HepG2 (cell line): ENCODE measurements at regions not wholly inside any gene's neighbourhood (a gene's known extent, or its start where the extent isn't known, plus 50 kb on each side); places are given as distances from the start of the nearest gene placed in this dataset.

Experiments used
- ATAC-seq: fragments of 200-7000 bp; cut with Tn5 transposase; 3 replicates; pipeline ENCODE4 v1.9.1; 2020; ENCODE audit warnings: mild to moderate bottlenecking, moderate library complexity
- BruUV-seq: library from RNA; stranded (reverse); fragments of 400-500 nt; replicated peaks from 2 replicates; lab custom pipeline; 2021; lab: Mats Ljungman, UMichigan
- CTCF ChIA-PET: fragments of 300-600 bp; formaldehyde crosslinking; extraction: SDS; loops from one replicate; lab custom pipeline; 2021; ENCODE audit warnings: low total read pairs, inconsistent platforms, low intra/inter-chr PET ratio; lab: Yijun Ruan, JAX
- POLR2A ChIA-PET: fragments of 350-600 bp; sonication (Branson Sonifier 250); formaldehyde crosslinking; loops from one replicate; lab custom pipeline; 2020; ENCODE audit warnings: antibody characterized with exemption, inconsistent platforms; lab: Yijun Ruan, JAX
- DNase-seq: peaks from one replicate; pipeline ENCODE4 v3.0.0-alpha.2; 2015; ENCODE audit warnings: low spot score
- FAIRE-seq: peaks from 3 replicates; lab custom pipeline; 2011; peaks lifted over from hg19 to GRCh38; lab: Jason Lieb, UNC
- H2AFZ ChIP-seq: one replicate; pipeline ENCODE4 v1.6.1; 2011; ENCODE audit warnings: low read length, inconsistent platforms
- H3K27ac ChIP-seq: fragments of 300-600 bp; 3 replicates; pipeline ENCODE4 v1.8.0; 2011; ENCODE audit warnings: mixed run types, mild to moderate bottlenecking, mixed read lengths, low read length, inconsistent platforms; ENCODE audit not compliant: insufficient read depth; ENCODE audit errors: extremely low read length
- H3K27me3 ChIP-seq, 2 experiments: fragments of 200-600 bp in 1 of 2; 2 replicates in 1 of 2; 3 replicates in 1 of 2; pipeline versions ENCODE4 v1.6.0 to v1.8.0; 2011; ENCODE audit warnings: low read length in 2 of 2, mild to moderate bottlenecking in 2 of 2, moderate library complexity in 2 of 2, inconsistent platforms in 1 of 2; ENCODE audit not compliant: insufficient read depth in 2 of 2, control insufficient read depth in 1 of 2
- H3K36me3 ChIP-seq, 2 experiments: fragments of 200-600 bp in 1 of 2; replicated peaks in 1 of 2; 2 replicates in 1 of 2; 3 replicates in 1 of 2; pipeline versions ENCODE4 v1.5.1 to v1.8.0; 2011; ENCODE audit warnings: low read length in 2 of 2, inconsistent platforms in 1 of 2; ENCODE audit not compliant: insufficient read depth in 2 of 2, control insufficient read depth in 1 of 2
- H3K4me1 ChIP-seq: 2 replicates; pipeline ENCODE4 v1.5.1; 2012; ENCODE audit warnings: low read length, inconsistent platforms; ENCODE audit not compliant: insufficient read depth
- H3K4me2 ChIP-seq: 2 replicates; pipeline ENCODE4 v1.6.0; 2011; ENCODE audit warnings: low read depth, low read length, inconsistent platforms
- H3K4me3 ChIP-seq, 3 experiments: fragments of 200-600 bp in 1 of 3; sonication (generic), shearing (Covaris generic) in 1 of 3; replicated peaks in 1 of 3; 2 replicates each; pipeline ENCODE4 v1.5.1; 2011 to 2016; ENCODE audit warnings: low read length in 3 of 3, inconsistent platforms in 2 of 3, low read depth in 2 of 3, mild to moderate bottlenecking in 2 of 3, control low read depth in 1 of 3, mixed read lengths in 1 of 3; ENCODE audit not compliant: insufficient read depth in 1 of 3
- H3K79me2 ChIP-seq: one replicate; pipeline ENCODE4 v1.6.1; 2011; ENCODE audit warnings: low read length, inconsistent platforms; ENCODE audit not compliant: insufficient read depth
- H3K9ac ChIP-seq: 2 replicates; pipeline ENCODE4 v1.6.0; 2011; ENCODE audit warnings: mild to moderate bottlenecking, low read depth, low read length, inconsistent platforms; ENCODE audit not compliant: insufficient read depth
- H3K9me3 ChIP-seq: 2 replicates; pipeline ENCODE4 v1.5.1; 2012; ENCODE audit warnings: mild to moderate bottlenecking, low read length
- H4K20me1 ChIP-seq: 2 replicates; pipeline ENCODE4 v1.6.0; 2011; ENCODE audit warnings: inconsistent platforms, mild to moderate bottlenecking, low read length, moderate library complexity; ENCODE audit not compliant: insufficient read depth
- ESRRA ChIP-seq: sonication (generic); formaldehyde crosslinking; IDR thresholded peaks from 2 replicates; pipeline ENCODE4 v1.5.1; 2020; ENCODE audit warnings: mild to moderate bottlenecking, low read depth, missing genetic modification reagents
- GZF1 ChIP-seq: sonication (generic); formaldehyde crosslinking; IDR thresholded peaks from 2 replicates; pipeline ENCODE4 v1.5.1; 2020; ENCODE audit warnings: mild to moderate bottlenecking, missing genetic modification reagents
- SRF ChIP-seq: IDR thresholded peaks from 2 replicates; pipeline ENCODE4 v1.6.1; 2011; ENCODE audit warnings: mild to moderate bottlenecking, low read depth, low read length, moderate library complexity
- ZNF256 ChIP-seq: sonication (generic); formaldehyde crosslinking; conservative IDR thresholded peaks from 2 replicates; pipeline ENCODE4 v1.4.0; 2020; ENCODE audit warnings: missing genetic modification reagents
- ZNF879 ChIP-seq: sonication (generic); formaldehyde crosslinking; IDR thresholded peaks from 2 replicates; pipeline ENCODE4 v1.8.1; 2023; ENCODE audit warnings: missing genetic modification reagents
- WGBS: methylation state at CpG from one replicate; pipeline ENCODE4 v1.1.6; 2017; ENCODE audit warnings: low lambda C conversion rate; 5-methylcytosine and 5-hydroxymethylcytosine counted together
- in situ Hi-C: cut with HindIII; loops from 2 replicates; pipeline ENCODE4 v1.10.0; 2017; ENCODE audit warnings: low pct_unique_long_range_greater_than_20kb; ENCODE audit not compliant: extremely low pct_ligation_motif_present
- intact Hi-C: fragments of 100-400 bp; cut with micrococcal nuclease; formaldehyde crosslinking; loops from one replicate; pipeline ENCODE4 v1.10.0; 2022; ENCODE audit not compliant: unreplicated experiment
- TF ChIP-seq, protein P1 (sequence below): IDR thresholded peaks from 2 replicates; pipeline ENCODE4 v1.6.1; 2016; ENCODE audit warnings: low read depth, missing genetic modification reagents, missing compliant biosample characterization
- TF ChIP-seq, protein P2 (sequence below): sonication (generic); formaldehyde crosslinking; IDR thresholded peaks from 2 replicates; pipeline ENCODE4 v1.4.0; 2020; ENCODE audit warnings: mild to moderate bottlenecking, missing genetic modification reagents
- TF ChIP-seq, protein P3 (sequence below): sonication (generic); formaldehyde crosslinking; IDR thresholded peaks from 2 replicates; pipeline ENCODE4 v1.8.0; 2022; ENCODE audit warnings: mild to moderate bottlenecking, missing genetic modification reagents; ENCODE audit not compliant: insufficient replicate concordance
- TF ChIP-seq, protein P4 (sequence below): sonication (generic); formaldehyde crosslinking; IDR thresholded peaks from 2 replicates; pipeline ENCODE4 v1.5.0; 2020; ENCODE audit warnings: mild to moderate bottlenecking, missing genetic modification reagents

DNA sequence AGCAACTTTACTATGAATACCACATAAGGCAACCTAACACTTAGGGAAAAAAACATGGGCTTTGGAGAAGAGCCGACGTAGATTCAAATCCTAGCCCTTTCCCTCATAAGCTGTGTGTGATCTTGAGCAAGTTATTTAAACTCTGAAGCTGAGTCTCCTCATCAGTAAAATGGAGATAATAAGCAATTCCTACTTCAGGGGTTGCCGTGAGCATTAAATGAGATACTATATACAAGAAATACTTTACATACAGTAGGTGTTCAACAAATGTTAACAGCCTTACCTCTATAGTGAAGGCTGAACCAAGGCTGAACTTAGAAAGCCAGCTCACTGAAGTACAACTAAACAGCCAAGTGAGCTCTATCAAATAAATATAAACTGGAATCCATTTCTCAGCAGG lies 146.2 kb upstream of the DKK2 start (continued):
- TF ChIP-seq, protein P1, sequence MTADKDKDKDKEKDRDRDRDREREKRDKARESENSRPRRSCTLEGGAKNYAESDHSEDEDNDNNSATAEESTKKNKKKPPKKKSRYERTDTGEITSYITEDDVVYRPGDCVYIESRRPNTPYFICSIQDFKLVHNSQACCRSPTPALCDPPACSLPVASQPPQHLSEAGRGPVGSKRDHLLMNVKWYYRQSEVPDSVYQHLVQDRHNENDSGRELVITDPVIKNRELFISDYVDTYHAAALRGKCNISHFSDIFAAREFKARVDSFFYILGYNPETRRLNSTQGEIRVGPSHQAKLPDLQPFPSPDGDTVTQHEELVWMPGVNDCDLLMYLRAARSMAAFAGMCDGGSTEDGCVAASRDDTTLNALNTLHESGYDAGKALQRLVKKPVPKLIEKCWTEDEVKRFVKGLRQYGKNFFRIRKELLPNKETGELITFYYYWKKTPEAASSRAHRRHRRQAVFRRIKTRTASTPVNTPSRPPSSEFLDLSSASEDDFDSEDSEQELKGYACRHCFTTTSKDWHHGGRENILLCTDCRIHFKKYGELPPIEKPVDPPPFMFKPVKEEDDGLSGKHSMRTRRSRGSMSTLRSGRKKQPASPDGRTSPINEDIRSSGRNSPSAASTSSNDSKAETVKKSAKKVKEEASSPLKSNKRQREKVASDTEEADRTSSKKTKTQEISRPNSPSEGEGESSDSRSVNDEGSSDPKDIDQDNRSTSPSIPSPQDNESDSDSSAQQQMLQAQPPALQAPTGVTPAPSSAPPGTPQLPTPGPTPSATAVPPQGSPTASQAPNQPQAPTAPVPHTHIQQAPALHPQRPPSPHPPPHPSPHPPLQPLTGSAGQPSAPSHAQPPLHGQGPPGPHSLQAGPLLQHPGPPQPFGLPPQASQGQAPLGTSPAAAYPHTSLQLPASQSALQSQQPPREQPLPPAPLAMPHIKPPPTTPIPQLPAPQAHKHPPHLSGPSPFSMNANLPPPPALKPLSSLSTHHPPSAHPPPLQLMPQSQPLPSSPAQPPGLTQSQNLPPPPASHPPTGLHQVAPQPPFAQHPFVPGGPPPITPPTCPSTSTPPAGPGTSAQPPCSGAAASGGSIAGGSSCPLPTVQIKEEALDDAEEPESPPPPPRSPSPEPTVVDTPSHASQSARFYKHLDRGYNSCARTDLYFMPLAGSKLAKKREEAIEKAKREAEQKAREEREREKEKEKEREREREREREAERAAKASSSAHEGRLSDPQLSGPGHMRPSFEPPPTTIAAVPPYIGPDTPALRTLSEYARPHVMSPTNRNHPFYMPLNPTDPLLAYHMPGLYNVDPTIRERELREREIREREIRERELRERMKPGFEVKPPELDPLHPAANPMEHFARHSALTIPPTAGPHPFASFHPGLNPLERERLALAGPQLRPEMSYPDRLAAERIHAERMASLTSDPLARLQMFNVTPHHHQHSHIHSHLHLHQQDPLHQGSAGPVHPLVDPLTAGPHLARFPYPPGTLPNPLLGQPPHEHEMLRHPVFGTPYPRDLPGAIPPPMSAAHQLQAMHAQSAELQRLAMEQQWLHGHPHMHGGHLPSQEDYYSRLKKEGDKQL (CRISPR knock-in tag): no peak

DNA sequence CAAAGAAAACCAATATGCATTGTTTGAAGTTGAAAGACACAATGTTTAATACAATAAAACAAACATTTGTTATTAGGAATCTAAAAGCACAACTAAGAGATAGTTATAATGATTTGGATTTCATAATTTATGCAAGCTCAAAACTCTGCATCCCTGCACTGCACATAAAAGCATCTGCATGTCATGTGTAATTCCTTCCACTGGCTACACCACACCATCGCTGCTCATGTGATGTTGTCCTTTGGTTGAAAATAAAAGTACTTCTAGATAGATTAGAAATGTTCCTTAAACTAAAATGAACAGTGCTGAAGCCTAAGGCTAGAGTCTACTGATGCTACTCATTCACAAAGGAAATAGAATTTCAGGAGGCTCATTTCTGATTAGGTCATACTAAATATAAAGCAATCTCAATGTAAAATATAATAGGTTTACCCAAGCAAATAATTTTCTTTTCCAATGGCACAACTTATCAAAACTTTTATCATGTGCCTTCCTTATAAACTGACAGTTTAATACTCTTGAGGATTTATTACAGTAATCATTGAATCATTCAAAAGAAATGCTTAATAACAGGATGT lies 130.8 kb upstream of the DKK2 start:
- ATAC-seq: no peak
- intact Hi-C loops (no loop called here), in situ Hi-C loops (no loop called here)
- Histone ChIP-seq H2AFZ (no peak overlapping the region), H4K20me1 (no peaks in the 10 kb centered on the region), H3K4me2 (no peak overlapping the region), H3K9me3 (peaks cover 9% of the 10 kb centered on the region), H3K36me3 (no peaks in the 10 kb centered on the region), H3K79me2 (no peaks in the 10 kb centered on the region), H3K4me1 (no peaks in the 10 kb centered on the region), H3K9ac (no peak overlapping the region), H3K4me3 (no peak overlapping the region), H3K27me3 (no peaks in the 10 kb centered on the region), H3K27ac (no peak overlapping the region)
- ChIA-PET POLR2A (no interaction called here), CTCF (no interaction called here)
- TF ChIP-seq GZF1 (CRISPR knock-in tag): no peak
- no peak for TF ChIP-seq ZNF879 (CRISPR knock-in tag)
- TF ChIP-seq, protein P2, sequence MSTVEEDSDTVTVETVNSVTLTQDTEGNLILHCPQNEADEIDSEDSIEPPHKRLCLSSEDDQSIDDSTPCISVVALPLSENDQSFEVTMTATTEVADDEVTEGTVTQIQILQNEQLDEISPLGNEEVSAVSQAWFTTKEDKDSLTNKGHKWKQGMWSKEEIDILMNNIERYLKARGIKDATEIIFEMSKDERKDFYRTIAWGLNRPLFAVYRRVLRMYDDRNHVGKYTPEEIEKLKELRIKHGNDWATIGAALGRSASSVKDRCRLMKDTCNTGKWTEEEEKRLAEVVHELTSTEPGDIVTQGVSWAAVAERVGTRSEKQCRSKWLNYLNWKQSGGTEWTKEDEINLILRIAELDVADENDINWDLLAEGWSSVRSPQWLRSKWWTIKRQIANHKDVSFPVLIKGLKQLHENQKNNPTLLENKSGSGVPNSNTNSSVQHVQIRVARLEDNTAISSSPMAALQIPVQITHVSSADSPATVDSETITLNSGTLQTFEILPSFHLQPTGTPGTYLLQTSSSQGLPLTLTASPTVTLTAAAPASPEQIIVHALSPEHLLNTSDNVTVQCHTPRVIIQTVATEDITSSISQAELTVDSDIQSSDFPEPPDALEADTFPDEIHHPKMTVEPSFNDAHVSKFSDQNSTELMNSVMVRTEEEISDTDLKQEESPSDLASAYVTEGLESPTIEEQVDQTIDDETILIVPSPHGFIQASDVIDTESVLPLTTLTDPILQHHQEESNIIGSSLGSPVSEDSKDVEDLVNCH (CRISPR knock-in tag): no peak
- no peak for TF ChIP-seq SRF
- TF ChIP-seq, protein P3, sequence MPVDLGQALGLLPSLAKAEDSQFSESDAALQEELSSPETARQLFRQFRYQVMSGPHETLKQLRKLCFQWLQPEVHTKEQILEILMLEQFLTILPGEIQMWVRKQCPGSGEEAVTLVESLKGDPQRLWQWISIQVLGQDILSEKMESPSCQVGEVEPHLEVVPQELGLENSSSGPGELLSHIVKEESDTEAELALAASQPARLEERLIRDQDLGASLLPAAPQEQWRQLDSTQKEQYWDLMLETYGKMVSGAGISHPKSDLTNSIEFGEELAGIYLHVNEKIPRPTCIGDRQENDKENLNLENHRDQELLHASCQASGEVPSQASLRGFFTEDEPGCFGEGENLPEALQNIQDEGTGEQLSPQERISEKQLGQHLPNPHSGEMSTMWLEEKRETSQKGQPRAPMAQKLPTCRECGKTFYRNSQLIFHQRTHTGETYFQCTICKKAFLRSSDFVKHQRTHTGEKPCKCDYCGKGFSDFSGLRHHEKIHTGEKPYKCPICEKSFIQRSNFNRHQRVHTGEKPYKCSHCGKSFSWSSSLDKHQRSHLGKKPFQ (CRISPR knock-in tag): no peak
- no peak for TF ChIP-seq ESRRA
- TF ChIP-seq, protein P4, sequence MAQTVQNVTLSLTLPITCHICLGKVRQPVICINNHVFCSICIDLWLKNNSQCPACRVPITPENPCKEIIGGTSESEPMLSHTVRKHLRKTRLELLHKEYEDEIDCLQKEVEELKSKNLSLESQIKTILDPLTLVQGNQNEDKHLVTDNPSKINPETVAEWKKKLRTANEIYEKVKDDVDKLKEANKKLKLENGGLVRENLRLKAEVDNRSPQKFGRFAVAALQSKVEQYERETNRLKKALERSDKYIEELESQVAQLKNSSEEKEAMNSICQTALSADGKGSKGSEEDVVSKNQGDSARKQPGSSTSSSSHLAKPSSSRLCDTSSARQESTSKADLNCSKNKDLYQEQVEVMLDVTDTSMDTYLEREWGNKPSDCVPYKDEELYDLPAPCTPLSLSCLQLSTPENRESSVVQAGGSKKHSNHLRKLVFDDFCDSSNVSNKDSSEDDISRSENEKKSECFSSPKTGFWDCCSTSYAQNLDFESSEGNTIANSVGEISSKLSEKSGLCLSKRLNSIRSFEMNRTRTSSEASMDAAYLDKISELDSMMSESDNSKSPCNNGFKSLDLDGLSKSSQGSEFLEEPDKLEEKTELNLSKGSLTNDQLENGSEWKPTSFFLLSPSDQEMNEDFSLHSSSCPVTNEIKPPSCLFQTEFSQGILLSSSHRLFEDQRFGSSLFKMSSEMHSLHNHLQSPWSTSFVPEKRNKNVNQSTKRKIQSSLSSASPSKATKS (CRISPR knock-in tag): no peak
- TF ChIP-seq ZNF256 (CRISPR knock-in tag): no peak
- DNase-seq: no peak
- BruUV-seq: no TSS peak
- 12% methylated on average over 1 of the region's 1 CpG for WGBS
- FAIRE-seq: no peak
